Nucleus accumbens (tissue), 56 donors: ENCODE measurements at regions not wholly inside any gene's neighbourhood (a gene's known extent, or its start where the extent isn't known, plus 50 kb on each side); places are given as distances from the start of the nearest gene placed in this dataset.

Experiments
- DNase-seq, 56 donors: peaks; one replicate each; lab custom pipeline; 2025; lab: John Stamatoyannopoulos, UW

- DNase-seq = peak in 2 of 56 donors; percentile 9 to 10
These were observed 96.4 kb upstream of the BACE2 start for GRCh38 chr21:41071258-41072171.

DNA sequence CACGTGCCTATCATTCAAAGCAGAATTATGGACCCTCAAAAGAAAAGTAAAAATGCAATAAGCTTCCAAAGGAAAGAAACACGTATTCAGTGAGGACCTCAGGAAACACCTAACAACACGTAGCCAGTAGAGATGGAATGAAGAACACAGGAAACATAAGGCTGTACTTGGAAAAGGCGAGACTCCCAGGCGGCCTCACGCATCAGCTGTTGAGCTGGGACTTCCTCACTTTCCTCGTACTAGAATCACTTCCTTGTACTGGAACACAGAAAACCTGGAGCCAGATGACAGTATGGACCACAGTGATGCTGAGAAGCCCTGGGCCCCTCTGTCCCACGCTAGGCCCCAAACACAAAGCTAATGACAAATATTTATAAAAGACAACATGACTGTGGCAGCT is 94.4 kb upstream of the BACE2 start:
- no peak for DNase-seq

DNA sequence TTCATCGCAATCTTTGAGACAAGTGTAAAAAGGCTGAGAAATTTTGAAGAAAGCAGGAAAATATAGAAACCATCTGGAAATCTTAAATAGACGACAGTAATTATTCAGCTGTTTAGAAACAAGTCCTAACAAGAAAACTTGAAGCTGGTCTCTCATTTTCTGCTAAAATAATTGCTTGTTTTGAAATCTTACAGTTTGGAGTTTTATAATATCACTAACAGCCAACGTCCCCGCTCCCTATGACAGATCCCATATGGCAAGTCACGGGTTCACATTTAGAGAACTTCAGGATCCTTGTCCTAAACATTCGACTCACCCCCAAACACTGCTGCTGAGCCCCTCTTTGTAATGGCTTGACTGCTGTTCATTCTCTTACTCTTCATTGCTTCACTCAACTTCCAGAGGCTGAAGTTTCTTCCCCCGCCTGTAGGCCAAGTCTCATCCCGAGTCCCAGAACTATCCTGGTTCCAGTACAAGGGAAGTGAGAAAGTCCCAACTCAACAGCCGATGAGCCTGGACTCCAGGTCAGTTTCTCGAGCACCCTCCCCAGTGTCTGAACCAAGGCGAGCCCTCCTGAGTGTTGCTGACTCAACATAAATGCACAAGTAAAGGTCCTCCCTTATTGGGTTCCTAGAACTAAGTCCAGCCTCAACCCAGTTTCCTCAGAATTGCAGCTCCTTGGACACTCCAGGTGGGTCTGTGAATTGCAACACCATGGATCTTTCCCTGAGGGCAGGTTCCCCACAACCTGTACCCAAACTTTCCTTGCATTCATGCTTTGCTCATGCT is 93.4 kb upstream of the BACE2 start:
- DNase-seq = no peak

GRCh38 chr21:41075656-41076055 is 92.3 kb upstream of the BACE2 start:
- no peak for DNase-seq

DNA sequence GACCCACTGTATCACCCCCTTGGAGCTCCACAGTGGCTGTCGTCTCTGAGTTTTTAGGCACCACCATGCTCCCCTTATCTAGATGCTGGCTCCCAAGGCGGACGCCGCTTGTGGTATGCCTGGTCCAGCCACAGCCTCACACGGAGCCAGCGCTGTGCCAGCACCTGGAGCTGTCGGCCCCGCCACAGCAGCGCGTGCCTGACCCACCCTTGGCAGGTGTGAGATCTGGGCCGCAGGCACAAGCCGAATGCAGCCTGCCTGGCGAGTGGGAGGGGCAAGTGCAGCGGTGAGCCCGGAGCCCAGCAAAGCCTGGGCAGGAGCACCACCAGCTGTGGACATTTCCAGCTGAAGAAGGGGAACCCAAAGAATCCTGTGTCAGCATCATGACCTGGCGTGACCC is 91.9 kb upstream of the BACE2 start:
- no peak for DNase-seq

DNA sequence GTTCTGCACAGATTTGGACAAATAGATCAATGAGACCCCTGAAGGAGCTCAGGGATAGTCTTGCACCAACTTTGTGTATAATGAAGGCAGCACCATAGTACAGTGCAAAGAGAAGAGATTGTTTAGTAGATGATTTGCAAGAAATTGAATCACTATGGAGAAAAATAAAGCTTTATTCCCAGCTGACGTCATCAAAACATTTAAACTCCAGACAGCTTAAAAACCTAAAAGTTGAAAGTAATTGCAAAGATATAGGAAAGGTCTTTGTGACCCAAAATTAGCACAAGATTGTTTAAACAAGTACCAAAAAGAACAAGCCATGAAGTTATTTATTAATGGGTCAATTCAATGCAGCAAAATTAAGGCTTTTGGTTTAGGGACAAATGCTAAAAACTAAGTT is 88.8 kb upstream of the BACE2 start:
- no peak for DNase-seq

- DNase-seq = no peak
These were observed 87.4 kb upstream of the BACE2 start for GRCh38 chr21:41080485-41081121.

DNA sequence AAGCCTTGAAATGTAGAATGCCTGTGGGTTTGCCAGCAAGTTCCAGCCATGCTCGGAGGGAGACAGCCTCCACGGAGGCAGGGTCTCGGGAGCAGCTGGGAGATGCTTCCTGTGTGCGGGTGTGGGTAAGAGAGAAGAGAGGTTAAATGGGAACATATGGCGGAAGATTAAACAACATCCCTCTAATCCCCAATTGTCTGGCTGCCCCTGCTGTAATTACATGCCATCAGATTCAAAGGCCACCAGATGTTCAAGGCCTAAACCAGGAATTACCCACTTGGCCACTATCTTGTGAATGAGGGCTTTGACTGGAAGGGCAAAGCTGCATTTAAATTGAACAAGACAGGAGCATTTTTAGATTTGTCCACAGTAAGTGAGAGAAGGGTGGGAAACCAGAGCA is 81.4 kb upstream of the BACE2 start:
- DNase-seq = no peak

DNA sequence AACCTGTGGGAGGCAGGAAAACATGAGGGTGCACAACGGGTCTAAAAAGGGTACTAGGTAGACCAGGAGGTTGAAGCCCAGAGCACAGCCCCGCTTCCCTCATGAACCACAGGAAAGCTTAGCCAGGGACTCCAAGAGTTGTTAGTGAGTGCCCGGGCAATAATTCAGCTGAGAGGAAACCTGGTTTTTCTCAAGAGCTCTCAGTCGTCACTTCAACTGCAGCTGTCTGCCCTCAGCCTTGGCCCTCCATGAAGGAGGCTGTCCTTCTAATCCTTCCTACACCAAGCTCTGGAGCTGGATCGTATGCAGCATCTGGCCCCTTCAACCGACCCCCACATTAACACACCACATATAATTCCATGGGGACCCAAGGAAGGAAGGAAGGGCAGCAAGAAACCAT is 77.0 kb upstream of the BACE2 start:
- DNase-seq = no peak

DNA sequence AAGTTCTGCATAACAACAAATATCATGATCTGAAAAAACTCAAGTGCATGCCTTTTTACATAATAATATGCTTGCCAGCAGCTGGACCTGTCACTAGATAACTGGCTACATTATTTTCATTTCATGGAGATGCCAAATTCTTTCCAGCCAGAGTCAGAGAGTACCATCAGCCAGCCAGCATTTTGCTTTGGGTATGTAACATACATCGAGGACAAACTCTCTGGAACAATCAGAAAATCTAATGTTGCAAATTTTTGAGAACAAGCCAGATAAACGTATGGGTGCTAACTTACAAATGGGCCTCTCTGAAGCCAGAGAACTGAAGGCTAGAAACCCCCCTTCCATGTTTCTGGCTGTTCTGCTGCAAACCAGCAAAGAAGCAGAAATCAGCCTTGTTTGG is 76.3 kb upstream of the BACE2 start:
- DNase-seq = no peak

GRCh38 chr21:41092312-41092711 is 75.6 kb upstream of the BACE2 start:
- no peak for DNase-seq

- no peak for DNase-seq
These were observed 72.0 kb upstream of the BACE2 start for GRCh38 chr21:41095983-41096382.

GRCh38 chr21:41098076-41098475 is 69.9 kb upstream of the BACE2 start:
- no peak for DNase-seq

DNA sequence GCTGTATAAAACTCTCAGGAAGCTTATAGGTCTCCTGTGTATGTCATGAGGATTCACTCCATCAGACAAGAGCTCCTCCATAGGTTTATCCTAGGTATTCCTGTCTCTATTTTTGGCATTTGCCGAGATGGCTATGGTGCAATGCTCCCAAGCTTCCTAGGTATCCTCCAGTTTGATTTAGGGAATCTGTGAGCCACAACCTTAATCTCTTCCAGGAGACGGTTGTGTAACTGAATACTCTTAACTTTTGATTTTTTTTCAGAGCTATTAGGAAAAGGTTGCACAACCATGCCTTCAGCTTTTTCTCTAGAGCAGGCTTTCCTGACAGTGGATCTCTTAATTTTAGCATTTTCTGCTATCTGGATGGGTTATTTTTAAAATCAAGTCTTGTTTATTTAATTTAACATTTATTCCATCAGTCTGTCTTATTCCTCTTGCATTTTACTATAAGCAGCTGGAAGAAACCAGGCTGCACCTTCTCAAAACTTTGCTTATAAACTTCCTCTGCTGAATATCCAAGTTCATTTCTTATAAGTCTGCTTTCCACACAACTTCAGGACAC is 69.4 kb upstream of the BACE2 start:
- no peak for DNase-seq

- DNase-seq = no peak
These were observed 67.0 kb upstream of the BACE2 start for GRCh38 chr21:41100826-41101550.

DNA sequence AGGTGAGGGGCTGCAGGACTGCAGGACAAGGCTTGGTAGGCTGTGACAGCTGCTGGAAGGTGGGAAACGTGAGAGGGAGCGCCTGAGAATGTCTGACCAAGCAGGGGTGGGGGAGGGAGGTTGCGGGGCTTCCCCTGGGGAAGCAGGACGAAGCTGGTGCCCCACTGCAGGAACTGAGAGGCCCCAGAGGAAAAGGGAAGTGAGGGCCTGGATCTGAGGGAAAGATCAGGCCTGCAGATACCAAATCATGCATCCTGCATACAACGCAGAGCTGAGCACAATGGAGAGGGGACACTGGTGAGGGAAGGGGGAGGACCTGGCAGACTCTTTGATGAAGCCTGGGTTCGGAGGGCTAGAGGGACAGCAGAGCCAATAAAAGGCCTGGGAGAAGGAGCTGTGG is 65.7 kb upstream of the BACE2 start:
- DNase-seq = no peak

DNA sequence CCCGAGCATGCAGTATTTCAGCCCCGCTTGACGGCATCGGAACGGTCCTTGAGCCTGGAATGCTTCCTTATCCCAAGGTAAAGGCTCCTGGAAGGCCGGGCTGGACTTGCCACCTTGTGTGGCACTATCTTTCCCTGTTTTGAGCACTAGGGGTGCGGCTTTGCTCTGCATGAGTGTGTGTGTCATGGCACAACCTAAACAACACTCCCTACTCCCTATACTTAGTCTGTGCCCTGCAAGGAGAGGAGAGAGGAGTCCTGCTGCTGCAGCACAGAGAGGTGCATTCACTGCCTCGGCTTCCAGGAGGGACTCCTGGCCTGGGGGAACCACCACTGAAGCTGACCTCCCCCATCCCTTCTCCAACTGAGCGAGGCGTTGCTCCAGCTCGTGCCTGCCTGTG is 60.4 kb upstream of the BACE2 start:
- DNase-seq = no peak

DNA sequence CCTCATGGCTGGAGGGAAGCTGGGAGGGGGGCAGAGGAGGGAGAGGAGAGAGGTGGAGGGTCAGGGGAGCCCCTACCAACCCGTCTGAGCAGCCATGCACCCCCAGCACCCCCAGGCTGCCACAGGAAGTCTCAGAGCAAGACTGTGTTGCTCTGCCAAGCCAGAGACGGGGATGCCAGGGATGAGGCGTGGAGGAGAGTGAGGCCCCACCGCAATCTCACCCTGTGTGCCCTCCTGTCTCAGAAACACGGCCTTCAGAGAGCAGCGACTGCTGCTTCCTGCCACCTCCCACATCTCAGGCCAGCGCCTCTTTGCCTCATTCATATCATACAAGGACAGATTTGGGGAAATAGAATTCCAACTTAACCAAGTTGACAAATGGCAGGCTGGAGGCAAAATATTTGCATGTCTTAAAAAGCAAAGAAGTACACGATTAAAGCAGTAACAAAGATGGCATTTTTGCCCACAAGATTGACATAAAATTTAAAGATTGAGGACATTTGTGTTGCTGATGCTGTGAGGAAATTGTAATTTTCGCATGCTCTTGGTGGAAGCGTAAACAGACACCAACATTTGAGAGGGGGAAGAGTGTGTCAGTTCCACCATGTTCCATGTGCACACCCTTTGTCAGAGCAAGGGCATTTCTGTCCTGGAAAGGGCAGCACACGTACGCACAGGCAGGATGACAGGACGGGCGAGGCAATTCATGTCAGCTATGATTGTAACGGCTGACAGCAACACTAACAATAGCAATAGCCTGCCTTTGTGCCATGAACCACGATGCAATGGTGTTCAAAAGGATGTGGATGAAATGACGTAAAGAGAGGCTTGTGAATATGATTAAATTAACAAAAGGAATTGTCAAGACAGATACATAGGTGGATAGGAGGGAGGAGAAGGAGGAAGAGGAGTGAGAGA is 59.0 kb upstream of the BACE2 start:
- no peak for DNase-seq

GRCh38 chr21:41110161-41110560 is 57.8 kb upstream of the BACE2 start:
- no peak for DNase-seq
